Activated CD4-positive, alpha-beta T cell treated with anti-CD3 and anti-CD28 coated beads for 36 hours (primary cell): ENCODE measurements at regions not wholly inside any gene's neighbourhood (a gene's known extent, or its start where the extent isn't known, plus 50 kb on each side); places are given as distances from the start of the nearest gene placed in this dataset.

Experiments
- ATAC-seq: fragments of 200-7000 bp; cut with Tn5 transposase; one replicate; pipeline ENCODE4 v1.10.0; 2021; ENCODE audit warnings: mild to moderate bottlenecking, moderate library complexity
- CTCF ChIA-PET: fragments of 350-600 bp; sonication (Branson Sonifier 250); formaldehyde crosslinking; loops from one replicate; lab custom pipeline; 2021; ENCODE audit warnings: antibody characterized with exemption; lab: Charles Lee
- POLR2A ChIA-PET: fragments of 350-600 bp; sonication (Branson Sonifier 250); formaldehyde crosslinking; loops from one replicate; lab custom pipeline; 2021; ENCODE audit warnings: antibody characterized with exemption, inconsistent platforms; lab: Charles Lee
- DNase-seq: peaks from one replicate; pipeline ENCODE4 v3.0.0-alpha.2; 2020
- H3K27ac Mint-ChIP-seq: one replicate; pipeline ENCODE4 v1.8.0; 2021; ENCODE audit warnings: mixed read lengths
- H3K27me3 Mint-ChIP-seq: one replicate; pipeline ENCODE4 v1.8.0; 2021; ENCODE audit warnings: mixed read lengths
- H3K36me3 Mint-ChIP-seq: one replicate; pipeline ENCODE4 v1.8.0; 2021; ENCODE audit warnings: low read depth, mixed read lengths
- H3K4me1 Mint-ChIP-seq: one replicate; pipeline ENCODE4 v1.8.0; 2021; ENCODE audit warnings: mixed read lengths
- H3K4me3 Mint-ChIP-seq: one replicate; pipeline ENCODE4 v1.8.0; 2021; ENCODE audit warnings: mild to moderate bottlenecking, moderate library complexity, mixed read lengths
- H3K9me3 Mint-ChIP-seq: one replicate; pipeline ENCODE4 v1.8.0; 2021; ENCODE audit warnings: low read depth, mixed read lengths
- intact Hi-C, 2 experiments: fragments of 100-400 bp; cut with DNase I in 1 of 2; cut with micrococcal nuclease in 1 of 2; formaldehyde crosslinking; loops; one replicate each; pipeline versions ENCODE4 v1.14.2 to v1.15.1; 2022 to 2024; cut with DNase I, micrococcal nuclease

- DNase-seq = no peak
- Mint-ChIP-seq H3K9me3 (no peaks in the 10 kb centered on the region), H3K4me1 (peaks cover 11% of the 10 kb centered on the region), H3K36me3 (no peaks in the 10 kb centered on the region), H3K4me3 (no peak overlapping the region), H3K27ac (no peak overlapping the region), H3K27me3 (peaks cover 38% of the 10 kb centered on the region)
- ChIA-PET POLR2A (no interaction called here), CTCF (no interaction called here)
- intact Hi-C loops = no loop called here
- no peak for ATAC-seq
Observed at GRCh38 chr22:22090650-22091399, 108.2 kb upstream of the TOP3B start.

DNA sequence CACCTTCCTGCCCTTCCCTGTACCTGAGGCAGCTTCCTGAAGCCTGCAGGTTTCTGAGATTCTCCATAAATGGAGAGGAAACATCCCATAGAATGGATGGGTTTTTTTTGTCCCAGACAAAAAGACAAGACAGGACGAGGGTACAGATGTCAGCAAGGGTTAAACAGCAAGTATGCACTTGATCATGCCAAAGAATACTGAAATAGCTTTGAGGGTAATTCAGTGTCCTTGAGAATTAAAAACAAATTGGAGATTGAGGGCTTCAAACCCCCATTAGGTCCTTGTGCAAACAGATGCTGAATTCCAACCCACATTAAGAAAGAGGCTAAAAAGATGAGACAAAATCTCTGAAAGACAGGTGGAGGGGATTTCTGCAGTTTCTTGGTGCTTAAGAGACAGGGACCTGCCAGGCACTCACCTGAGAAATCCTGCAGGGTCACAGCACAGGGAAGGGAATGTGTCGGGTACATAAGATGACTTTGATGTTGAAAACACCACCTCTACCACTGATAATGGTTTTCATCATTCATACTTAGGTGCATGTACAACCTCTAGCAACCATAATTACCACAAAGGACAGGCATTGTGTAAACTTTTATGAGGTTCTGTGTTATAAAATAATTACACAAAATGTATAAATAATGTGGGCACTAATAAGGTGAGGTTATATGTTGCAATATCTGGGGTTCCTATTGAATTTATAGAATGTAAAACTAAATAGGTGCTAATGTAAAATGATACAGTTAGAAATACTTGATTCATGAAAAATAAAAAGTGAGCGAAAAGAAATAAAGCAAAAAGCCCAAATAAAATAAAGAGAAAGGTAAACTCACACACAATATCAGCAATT lies 107.1 kb upstream of the TOP3B start:
- CTCF ChIA-PET = no interaction called here
- Mint-ChIP-seq H3K9me3 (no peaks in the 10 kb centered on the region), H3K4me1 (peaks cover 11% of the 10 kb centered on the region), H3K4me3 (no peak overlapping the region), H3K27ac (no peak overlapping the region), H3K27me3 (peaks cover 33% of the 10 kb centered on the region), H3K36me3 (no peaks in the 10 kb centered on the region)
- no peak for ATAC-seq
- DNase-seq = no peak
- POLR2A ChIA-PET = no interaction called here
- intact Hi-C loops = no loop called here

DNA sequence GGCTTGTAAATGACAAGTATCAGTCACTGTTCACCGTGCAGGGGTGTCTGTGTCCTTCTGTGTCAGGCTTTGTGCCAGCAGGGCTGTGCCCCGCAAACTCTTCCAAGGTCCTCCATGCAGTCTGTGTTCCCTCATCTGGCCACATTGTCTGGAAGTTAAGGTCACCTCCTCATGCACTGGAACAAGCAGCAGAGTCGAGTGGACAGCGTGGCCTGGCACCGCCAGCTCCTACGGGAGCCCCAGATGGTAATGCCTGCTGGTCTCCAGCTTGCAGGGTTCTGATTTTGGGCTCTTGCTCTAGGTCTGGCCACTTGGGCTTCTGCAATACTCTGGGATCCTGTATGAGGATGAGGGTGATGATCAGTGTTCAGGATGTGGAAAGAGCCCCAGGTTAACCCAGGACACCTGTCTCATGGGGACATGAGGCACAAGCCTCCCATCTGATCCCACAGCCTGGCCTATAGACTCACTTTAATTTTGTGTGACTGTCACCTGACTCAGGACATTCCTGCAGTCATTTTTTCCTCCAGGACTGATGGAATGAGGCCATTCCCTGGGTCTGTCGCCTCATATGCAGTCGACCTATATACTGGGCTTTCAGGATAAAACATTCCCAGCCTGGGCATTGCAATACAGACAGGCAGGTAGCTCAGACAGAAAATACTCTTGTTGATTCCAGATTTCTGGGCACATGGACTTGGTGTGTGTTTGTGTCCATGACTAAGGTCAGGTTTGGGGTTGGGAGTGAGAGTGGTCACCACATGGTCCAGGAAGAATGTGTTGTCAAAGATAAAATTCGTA lies 106.3 kb upstream of the TOP3B start:
- H3K27me3 Mint-ChIP-seq = peaks cover 27% of the 10 kb centered on the region
- H3K36me3 Mint-ChIP-seq = no peaks in the 10 kb centered on the region
- H3K27ac Mint-ChIP-seq = no peak overlapping the region
- ChIA-PET POLR2A (no interaction called here), CTCF (no interaction called here)
- intact Hi-C loops = no loop called here
- no peak for DNase-seq
- peaks cover 11% of the 10 kb centered on the region for H3K4me1 Mint-ChIP-seq
- no peak overlapping the region for H3K4me3 Mint-ChIP-seq
- ATAC-seq = no peak
- H3K9me3 Mint-ChIP-seq = no peaks in the 10 kb centered on the region

- Mint-ChIP-seq H3K9me3 (no peaks in the 10 kb centered on the region), H3K27me3 (peaks cover 29% of the 10 kb centered on the region), H3K4me3 (no peak overlapping the region), H3K27ac (no peak overlapping the region), H3K4me1 (peaks cover 6% of the 10 kb centered on the region), H3K36me3 (no peaks in the 10 kb centered on the region)
- ChIA-PET POLR2A (no interaction called here), CTCF (no interaction called here)
- intact Hi-C loops = no loop called here
- ATAC-seq = no peak
- DNase-seq = no peak
Observed at GRCh38 chr22:22087854-22088657, 105.5 kb upstream of the TOP3B start.

GRCh38 chr22:22086501-22087158 lies 104.0 kb upstream of the TOP3B start:
- H3K9me3 Mint-ChIP-seq = no peaks in the 10 kb centered on the region
- POLR2A ChIA-PET = no interaction called here
- CTCF ChIA-PET = no interaction called here
- ATAC-seq (no peak), DNase-seq (no peak)
- intact Hi-C loops = no loop called here
- H3K4me1 Mint-ChIP-seq = no peaks in the 10 kb centered on the region
- peaks cover 27% of the 10 kb centered on the region for H3K27me3 Mint-ChIP-seq
- no peak overlapping the region for H3K4me3 Mint-ChIP-seq
- H3K27ac Mint-ChIP-seq = no peak overlapping the region
- no peaks in the 10 kb centered on the region for H3K36me3 Mint-ChIP-seq

DNA sequence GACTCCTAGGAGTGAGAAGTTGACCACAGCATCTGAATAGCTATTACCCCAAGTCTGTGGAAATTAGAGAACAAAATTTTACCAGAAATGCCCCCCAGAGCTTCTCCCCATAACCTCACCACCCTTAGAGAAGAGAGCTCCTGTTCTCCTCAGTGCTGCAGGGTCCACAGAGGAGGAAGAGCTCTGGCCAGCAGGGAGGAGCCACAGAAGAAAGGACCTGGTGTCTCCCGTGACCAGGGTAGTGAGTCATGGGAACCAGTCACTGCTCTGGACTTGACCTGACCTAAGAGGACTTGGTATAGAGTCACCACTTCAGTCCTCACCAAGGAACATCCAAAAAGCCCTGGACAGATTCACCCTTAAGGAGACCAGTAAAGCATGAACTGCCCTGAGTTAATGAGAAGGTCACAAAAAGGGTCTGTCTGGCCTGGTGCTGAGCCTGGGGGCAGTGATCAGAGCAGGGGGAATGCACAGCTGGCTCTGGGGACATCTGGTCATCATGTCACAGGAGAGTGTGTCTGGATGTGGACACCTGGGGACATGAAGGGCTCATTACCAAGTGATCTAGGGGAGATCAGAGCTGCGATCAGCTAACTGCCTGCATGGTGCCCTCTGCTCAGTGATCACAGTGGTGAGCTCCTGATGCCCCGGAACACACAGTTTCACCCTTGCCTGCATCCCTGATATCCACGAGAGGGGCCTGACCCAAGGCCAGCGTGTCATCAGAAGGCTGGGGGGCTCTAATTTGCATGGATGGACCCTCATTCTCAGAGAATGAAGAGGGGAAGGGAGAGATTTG lies 103.3 kb upstream of the TOP3B start:
- no peak overlapping the region for H3K27ac Mint-ChIP-seq
- DNase-seq (no peak), ATAC-seq (no peak)
- H3K36me3 Mint-ChIP-seq = no peaks in the 10 kb centered on the region
- intact Hi-C loops = no loop called here
- peaks cover 27% of the 10 kb centered on the region for H3K27me3 Mint-ChIP-seq
- ChIA-PET CTCF (interaction anchor here (0.6 kb wide), 1 partner anchor 230 kb away, joined by 3 read pairs; no protein-coding TSS in a partner anchor), POLR2A (no interaction called here)
- H3K4me3 Mint-ChIP-seq = no peak overlapping the region
- H3K4me1 Mint-ChIP-seq = no peaks in the 10 kb centered on the region
- no peaks in the 10 kb centered on the region for H3K9me3 Mint-ChIP-seq

GRCh38 chr22:22084089-22084711 lies 101.6 kb upstream of the TOP3B start:
- ATAC-seq = no peak
- H3K27me3 Mint-ChIP-seq = peaks cover 34% of the 10 kb centered on the region
- no peak overlapping the region for H3K27ac Mint-ChIP-seq
- CTCF ChIA-PET = interaction anchor here (0.5 to 0.9 kb wide), 3 partner anchors 12 to 215 kb away, joined by 3 read pairs; no protein-coding TSS in a partner anchor
- POLR2A ChIA-PET = no interaction called here
- intact Hi-C loops = no loop called here
- no peaks in the 10 kb centered on the region for H3K9me3 Mint-ChIP-seq
- H3K36me3 Mint-ChIP-seq = no peaks in the 10 kb centered on the region
- no peak overlapping the region for H3K4me3 Mint-ChIP-seq
- no peaks in the 10 kb centered on the region for H3K4me1 Mint-ChIP-seq
- DNase-seq = no peak

DNA sequence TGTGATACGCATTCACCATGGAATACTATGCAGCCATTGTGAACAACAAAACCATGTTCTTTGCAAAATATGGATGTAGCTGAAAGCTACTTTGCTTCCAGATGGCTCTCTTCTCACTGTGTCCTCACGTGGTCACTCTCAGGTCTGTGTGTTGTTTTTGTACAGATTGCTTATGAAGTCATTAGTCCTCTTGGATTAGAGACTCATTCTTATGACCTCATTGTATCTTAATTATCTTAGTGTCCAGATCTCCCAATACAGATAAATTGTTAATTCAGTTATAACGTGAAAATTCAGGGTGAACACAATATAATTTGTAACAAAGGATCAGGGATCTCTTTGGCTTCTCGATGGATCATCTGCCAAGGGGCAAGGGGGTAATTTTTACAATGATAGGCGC lies 100.4 kb upstream of the TOP3B start:
- Mint-ChIP-seq H3K9me3 (no peaks in the 10 kb centered on the region), H3K27ac (no peak overlapping the region), H3K36me3 (no peaks in the 10 kb centered on the region), H3K27me3 (peaks cover 26% of the 10 kb centered on the region), H3K4me3 (no peak overlapping the region), H3K4me1 (no peaks in the 10 kb centered on the region)
- ChIA-PET POLR2A (no interaction called here), CTCF (no interaction called here)
- ATAC-seq (no peak), DNase-seq (no peak)
- intact Hi-C loops = no loop called here

GRCh38 chr22:22082229-22082835 lies 99.7 kb upstream of the TOP3B start:
- intact Hi-C loops = no loop called here
- ATAC-seq = no peak
- ChIA-PET POLR2A (no interaction called here), CTCF (interaction anchor here (0.9 kb wide), 1 partner anchor 25 kb away, joined by 3 read pairs; no protein-coding TSS in a partner anchor)
- no peak overlapping the region for H3K4me3 Mint-ChIP-seq
- no peak overlapping the region for H3K27ac Mint-ChIP-seq
- peaks cover 31% of the 10 kb centered on the region for H3K27me3 Mint-ChIP-seq
- DNase-seq = no peak
- no peaks in the 10 kb centered on the region for H3K9me3 Mint-ChIP-seq
- H3K4me1 Mint-ChIP-seq = no peaks in the 10 kb centered on the region
- H3K36me3 Mint-ChIP-seq = no peaks in the 10 kb centered on the region
